HG02610 (cell line): ENCODE measurements at regions not wholly inside any gene's neighbourhood (a gene's known extent, or its start where the extent isn't known, plus 50 kb on each side); places are given as distances from the start of the nearest gene placed in this dataset.
"Not testable (repeated sequence)": the region's sequence is repeated elsewhere in the genome, so short reads cannot be mapped to it uniquely, and the experiment has no call there.

ENCODE experiments used
- ATAC-seq: cut with Tn5 transposase; IDR thresholded peaks from one replicate; pipeline ENCODE4 v1.9.1; 2021; ENCODE audit warnings: mild to moderate bottlenecking, moderate library complexity; ENCODE audit not compliant: unreplicated experiment

DNA sequence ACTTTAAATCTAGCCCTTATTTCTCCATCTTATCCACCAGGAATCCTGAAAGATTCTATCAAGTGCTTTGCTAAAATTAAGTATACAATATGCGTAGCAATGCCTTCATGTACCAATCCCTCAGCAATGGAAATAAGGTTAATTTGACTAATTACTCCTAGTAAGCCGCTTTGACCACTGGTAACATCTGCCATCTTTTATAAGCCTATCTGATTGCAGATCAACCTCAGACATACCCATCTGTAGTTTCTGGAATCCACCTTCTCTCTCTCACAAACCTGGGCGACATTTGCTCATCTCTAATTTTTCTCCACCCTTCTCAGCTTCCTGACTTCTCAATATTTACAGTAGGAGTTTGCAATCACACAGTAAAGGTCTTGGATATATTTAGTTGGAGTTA is 138.8 kb upstream of the CRHR1 start:
- no peak for ATAC-seq

DNA sequence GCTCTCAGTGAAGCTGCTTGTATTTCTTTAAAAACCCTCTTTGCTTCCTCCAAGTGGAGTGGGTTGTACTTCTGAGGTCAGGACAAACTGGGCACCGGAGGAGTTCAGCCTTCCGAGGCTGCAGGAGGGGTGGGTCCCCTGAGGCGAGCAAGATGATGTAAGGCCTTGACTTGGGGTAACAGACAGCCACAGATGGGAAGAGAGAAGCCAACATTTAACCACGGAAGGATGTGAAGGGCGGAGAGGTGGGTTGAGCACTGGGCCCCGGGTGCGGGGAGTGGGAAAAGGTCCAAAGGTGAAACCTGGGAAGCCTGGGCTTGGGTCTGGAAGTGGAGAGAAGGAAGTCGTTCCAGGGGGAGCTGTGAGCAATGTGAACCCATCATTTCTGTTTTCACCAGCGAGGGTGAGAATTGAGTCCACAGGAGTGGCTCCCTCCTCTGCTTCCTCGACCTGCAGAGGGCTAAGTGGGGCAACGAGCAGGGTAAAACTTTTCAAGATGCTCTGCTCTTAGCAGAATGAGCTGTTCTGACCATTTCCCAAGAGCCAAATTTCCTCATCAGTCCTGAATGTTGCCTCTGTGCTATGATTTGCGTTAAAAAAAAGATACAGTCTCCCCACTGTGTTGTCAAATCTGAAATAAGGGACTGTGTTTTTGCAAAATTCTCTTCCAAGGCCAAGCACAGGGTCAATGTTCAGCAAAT is 137.7 kb upstream of the CRHR1 start:
- ATAC-seq, result no peak

- ATAC-seq, result no peak
Observed at GRCh38 chr17:45648642-45649041, 135.5 kb upstream of the CRHR1 start.

DNA sequence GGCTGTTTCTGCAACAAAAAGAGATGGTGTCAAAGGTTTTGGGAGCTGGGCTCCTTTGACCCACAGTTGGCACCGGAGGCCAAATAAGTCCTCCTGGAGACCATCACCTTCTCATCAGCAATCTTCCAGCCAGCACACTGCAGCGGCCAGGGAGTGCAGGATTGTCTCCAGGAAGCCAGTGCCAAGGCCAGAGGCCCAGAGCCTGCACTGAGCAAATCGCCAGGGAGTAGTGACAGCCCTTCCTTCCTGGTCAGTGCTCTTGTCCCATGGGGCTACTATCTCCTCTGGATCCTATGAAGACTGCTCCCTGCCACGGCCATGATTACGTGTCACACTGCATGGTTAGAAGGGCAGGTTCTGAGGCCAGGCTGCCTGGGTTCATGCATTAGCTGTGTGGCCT is 134.3 kb upstream of the CRHR1 start:
- ATAC-seq, result no peak

DNA sequence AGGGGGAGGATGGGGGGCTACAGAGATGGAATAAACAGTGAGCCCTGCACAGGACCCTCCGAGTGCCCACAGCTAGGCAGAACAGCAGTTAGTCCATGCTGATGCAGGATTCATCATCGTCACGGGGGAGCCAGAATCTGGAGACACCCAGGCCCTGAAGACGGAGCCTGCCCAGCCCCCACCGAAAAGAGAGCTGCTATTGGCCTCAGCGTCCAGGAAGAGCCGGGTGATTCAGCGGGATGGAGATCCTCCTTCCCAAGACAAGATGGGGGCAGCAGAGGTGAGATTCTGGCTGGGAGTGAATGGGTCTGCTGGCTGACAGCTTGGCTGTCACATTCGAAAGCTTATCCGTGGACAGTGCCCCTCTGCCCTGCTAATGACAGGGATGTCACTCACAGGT is 133.6 kb upstream of the CRHR1 start:
- ATAC-seq, result no peak

DNA sequence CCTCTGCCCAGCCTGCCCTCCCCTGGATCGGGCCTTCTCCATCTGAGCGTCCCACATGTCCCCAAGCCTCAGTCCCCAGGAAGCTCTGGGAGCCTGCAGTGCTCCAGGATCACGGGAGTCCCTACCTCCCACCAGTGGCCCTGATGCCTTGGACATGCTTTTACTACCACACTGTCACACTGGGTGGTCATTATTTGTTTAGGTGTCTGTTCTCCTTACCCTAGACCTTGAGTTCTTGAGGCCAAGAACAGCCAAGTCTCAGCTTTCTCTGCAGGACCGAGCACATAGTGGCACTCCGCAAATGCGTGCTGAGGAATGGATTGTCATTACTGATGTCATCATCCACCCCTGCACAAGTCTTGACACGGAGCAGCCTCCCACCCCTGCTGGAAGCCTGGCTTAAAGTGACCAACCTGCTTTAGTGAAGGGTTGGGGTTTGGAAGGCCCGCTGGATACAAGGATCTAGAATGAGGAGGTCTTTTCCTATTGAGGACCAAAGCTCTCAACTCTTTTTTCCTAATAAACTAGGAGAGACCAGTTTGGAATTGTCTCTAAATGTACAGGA is 132.9 kb upstream of the CRHR1 start:
- no peak for ATAC-seq

GRCh38 chr17:45653616-45654015 is 130.5 kb upstream of the CRHR1 start:
- ATAC-seq, result no peak

- no peak for ATAC-seq
Observed at GRCh38 chr17:45656527-45657181, 127.5 kb upstream of the CRHR1 start.

- ATAC-seq, result no peak
Observed at GRCh38 chr17:45660474-45660873, 123.6 kb upstream of the CRHR1 start.

DNA sequence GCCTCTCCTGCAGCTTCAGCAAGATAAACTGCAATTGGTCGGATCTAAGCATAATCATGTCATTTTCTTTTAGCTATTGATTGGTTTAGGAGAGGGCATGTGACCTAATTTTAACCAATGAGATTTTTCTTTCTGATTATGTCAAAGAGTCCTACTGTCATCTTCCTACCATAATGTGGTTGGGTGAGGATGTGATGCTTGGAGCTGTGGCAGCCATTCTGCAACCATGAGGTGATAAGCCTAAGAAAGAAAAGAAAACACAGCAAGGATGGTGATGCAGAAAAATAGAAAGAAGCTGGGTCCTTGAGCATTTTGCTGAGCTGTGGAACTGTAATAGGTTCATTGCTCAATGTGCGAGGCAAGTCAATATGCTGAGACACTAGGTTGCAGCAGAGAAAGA is 121.7 kb upstream of the CRHR1 start:
- ATAC-seq, result no peak

GRCh38 chr17:45663772-45664171 is 120.3 kb upstream of the CRHR1 start:
- no peak for ATAC-seq

DNA sequence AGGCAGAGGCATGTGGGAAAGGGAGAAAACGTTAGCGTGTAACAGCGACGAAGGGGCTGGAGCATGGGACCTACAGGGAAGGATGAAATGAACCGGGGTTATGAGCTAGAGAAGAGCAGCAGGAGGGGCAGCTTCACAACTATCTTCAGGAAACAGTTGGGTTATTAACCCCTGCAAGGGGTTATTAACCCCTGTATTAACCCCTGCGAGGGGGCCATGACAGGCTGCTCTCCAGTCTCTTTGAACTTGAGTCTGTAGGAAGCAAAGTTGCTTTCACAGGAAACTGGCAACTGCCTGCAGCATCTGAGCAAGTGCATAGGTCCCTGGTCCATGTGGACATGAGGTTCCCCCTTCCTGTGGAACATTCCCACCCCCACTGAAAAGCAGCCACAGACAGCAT is 119.2 kb upstream of the CRHR1 start:
- ATAC-seq, result no peak

DNA sequence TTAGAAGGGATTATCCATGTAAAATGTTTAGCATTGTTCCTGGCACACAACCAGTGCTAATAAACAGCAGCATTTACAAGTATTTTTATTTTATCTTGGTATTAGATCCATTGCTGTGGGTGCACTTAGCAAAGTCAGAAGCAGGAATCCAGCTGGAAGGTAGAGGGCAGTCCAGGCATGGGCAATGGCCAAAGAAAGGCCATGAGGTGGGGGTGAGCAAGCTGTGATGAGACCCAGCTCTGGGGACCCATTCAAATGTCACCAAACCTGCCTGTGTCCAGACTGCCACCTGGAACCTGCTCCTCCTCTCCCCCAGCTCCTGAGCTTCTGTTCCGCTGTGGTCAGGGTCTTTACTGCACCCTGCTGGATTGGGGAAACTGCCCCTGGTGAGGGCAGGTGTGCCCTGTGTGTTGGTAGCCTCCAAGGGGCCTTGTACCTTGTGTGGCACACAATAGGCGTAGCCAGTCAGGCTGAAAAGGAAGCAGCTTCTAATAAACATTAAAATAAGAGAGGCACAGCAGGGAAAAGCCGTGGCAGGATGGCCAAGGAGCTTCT is 118.0 kb upstream of the CRHR1 start:
- no peak for ATAC-seq

DNA sequence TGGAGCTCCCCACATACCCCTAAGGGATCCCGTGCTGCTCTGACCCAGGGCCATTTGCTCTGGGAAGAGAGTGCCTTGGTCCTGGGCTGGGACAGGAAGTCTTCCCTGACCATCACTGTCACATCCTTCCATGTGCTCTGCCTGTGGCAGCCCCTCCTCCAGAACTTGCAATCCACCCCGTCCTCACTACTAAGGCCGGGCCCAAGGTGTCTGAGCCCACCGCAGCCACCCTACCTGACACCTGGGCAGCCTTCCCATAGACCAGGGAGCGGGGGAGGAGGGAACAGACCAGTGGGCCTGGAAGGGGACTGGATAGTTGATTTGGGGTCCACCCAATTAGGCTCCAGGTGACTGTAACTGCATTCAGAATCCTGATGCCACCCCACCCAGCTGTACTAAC is 117.5 kb upstream of the CRHR1 start:
- no peak for ATAC-seq

- ATAC-seq, result no peak
Observed at GRCh38 chr17:45667591-45668171, 116.4 kb upstream of the CRHR1 start.

DNA sequence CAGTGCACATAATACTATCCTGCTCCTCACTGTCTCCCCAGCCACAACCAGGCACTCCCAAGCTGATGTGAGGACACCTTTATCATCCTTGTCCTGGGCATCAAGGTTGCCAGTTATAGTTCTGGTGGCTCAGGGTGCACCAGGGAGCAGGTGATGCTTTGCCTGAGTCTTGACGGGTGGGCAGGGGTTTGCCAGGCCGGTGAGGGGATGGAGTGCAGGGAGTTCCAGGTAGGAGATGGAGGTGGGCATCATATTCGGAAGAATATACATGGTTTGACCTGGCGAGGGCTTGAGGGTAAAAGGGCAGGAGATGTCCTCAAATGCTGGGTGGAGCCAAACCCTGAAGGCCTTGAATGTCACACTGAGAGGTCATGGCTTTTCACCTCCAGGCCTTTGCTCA is 115.8 kb upstream of the CRHR1 start:
- ATAC-seq, result no peak

GRCh38 chr17:45672301-45672700 is 111.8 kb upstream of the CRHR1 start:
- ATAC-seq, result no peak

DNA sequence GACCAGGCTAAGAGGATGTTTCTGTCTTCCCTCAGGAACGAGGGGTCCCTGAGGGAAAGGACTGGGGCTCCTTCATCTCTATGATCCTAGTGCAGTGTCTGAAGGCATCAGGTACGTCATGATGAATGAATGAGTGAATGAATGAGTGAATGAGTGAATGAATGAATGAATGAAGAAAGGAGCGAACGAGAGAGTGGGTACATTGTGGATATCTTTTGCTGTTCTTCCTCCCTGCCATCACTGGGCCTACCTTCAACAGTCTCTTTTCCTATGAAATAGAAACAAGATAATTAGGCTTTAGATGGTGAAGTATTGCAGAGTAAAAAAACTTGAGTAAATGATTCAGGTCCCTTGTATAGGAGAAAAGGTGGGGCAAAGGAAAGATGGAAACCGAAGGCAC is 111.3 kb upstream of the CRHR1 start:
- no peak for ATAC-seq

GRCh38 chr17:45673759-45674158 is 110.4 kb upstream of the CRHR1 start:
- not testable (repeated sequence) for ATAC-seq

- no peak for ATAC-seq
Observed at GRCh38 chr17:45675012-45675411, 109.1 kb upstream of the CRHR1 start.

- ATAC-seq, result no peak
Observed at GRCh38 chr17:45675892-45676291, 108.2 kb upstream of the CRHR1 start.

DNA sequence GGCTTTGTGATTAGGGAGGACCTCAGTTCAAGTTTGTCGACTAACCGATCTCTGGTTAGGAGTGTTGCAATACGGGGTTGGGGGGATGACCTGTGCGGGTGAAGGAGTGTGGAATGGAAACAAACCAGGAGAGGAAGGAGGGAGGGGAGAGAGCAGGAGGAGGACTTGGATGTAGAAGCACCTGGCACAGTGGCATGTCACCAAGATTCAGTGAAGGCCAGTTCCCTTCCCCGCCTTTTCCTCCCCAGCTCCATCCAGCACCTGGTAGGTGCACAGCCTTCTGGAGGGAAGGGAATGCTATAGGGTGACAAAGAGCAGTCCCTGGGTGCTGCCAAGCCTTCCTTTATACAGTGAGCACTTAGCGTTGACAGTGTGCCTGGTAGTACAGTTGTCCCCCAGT is 107.4 kb upstream of the CRHR1 start:
- ATAC-seq, result no peak
